ENCODE measurements at regions not wholly inside any gene's neighbourhood (a gene's known extent, or its start where the extent isn't known, plus 50 kb on each side); places are given as distances from the start of the nearest gene placed in this dataset.

DNA sequence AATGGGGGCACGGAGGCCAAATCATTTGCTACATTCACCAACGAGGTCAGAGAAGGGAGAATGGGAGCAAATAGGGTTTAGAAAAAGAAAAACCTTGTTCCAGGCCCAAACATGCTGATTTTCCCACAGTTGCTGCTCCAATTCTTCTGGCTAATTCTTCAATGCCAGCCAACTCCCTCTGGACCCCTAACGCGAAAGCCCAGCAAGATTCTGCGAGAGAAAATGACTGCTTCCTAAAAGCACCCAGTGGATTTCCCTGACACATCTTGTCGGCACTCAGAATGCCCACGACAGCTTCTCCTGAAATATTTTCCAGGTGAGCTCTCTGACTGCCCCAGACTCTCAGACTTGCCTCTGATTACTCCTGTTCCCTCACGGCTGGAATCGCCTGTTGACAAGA is 689.4 kb downstream of the MED13L start (continued):
- TF ChIP-seq, protein P1, sequence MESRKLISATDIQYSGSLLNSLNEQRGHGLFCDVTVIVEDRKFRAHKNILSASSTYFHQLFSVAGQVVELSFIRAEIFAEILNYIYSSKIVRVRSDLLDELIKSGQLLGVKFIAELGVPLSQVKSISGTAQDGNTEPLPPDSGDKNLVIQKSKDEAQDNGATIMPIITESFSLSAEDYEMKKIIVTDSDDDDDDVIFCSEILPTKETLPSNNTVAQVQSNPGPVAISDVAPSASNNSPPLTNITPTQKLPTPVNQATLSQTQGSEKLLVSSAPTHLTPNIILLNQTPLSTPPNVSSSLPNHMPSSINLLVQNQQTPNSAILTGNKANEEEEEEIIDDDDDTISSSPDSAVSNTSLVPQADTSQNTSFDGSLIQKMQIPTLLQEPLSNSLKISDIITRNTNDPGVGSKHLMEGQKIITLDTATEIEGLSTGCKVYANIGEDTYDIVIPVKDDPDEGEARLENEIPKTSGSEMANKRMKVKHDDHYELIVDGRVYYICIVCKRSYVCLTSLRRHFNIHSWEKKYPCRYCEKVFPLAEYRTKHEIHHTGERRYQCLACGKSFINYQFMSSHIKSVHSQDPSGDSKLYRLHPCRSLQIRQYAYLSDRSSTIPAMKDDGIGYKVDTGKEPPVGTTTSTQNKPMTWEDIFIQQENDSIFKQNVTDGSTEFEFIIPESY (IDR thresholded peaks at IDR 0.05; ENCODE audit: borderline replicate concordance, low read depth), result no peak
- TF ChIP-seq MXI1 (IDR thresholded peaks at IDR 0.05; ENCODE audit: low read depth, low read length) (no peak), TCF12 (IDR thresholded peaks at IDR 0.05) (no peak), USF1 (IDR thresholded peaks at IDR 0.05; ENCODE audit: borderline replicate concordance, low read depth) (no peak)

GRCh38 chr12:115584156-115584555 is 693.3 kb downstream of the MED13L start:
- no peaks in the 10 kb centered on the region for H3K79me2 ChIP-seq (ENCODE audit: insufficient read depth)
- no peaks in the 10 kb centered on the region for H3K9me3 ChIP-seq
- no peak for DNase-seq
- H3K9ac ChIP-seq, result no peak overlapping the region
- no peak overlapping the region for H2AFZ ChIP-seq (ENCODE audit: low read depth)
- H3K9me2 ChIP-seq, result no peaks in the 10 kb centered on the region
- no peak overlapping the region for H3K4me3 ChIP-seq (ENCODE audit: low read depth in 2 of 2, low read length in 1 of 2)
- no peaks in the 10 kb centered on the region; a peak in 1 of 4 replicates for H3K4me1 ChIP-seq (ENCODE audit: control insufficient read depth in 1 of 2, insufficient read depth in 2 of 2, low read depth in 1 of 2, low read length in 1 of 2)
- H3K27ac ChIP-seq (ENCODE audit: low read depth in 2 of 2, low read length in 1 of 2), result no peak overlapping the region
- no peaks in the 10 kb centered on the region for H4K20me1 ChIP-seq (ENCODE audit: insufficient read depth)
- ChIA-PET POLR2A (no interaction called here), CTCF (interaction anchor here (0.9 to 1.8 kb wide), 2 partner anchors 14 to 39 kb away, joined by 3 to 4 read pairs; no protein-coding TSS in a partner anchor)
- H3K36me3 ChIP-seq (replicated peaks in 1 of 2; ENCODE audit: control insufficient read depth in 1 of 2, insufficient read depth in 2 of 2, low read length in 1 of 2), result no peaks in the 10 kb centered on the region
- 0 out of 2 replicates have a peak, but pooled peaks cover 7% of the 10 kb centered on the region for H3K27me3 ChIP-seq (ENCODE audit: insufficient read depth)
- 35% methylated on average over 2 of the region's 2 CpGs for WGBS (ENCODE audit: low lambda C conversion rate)
- TF ChIP-seq, protein P2, sequence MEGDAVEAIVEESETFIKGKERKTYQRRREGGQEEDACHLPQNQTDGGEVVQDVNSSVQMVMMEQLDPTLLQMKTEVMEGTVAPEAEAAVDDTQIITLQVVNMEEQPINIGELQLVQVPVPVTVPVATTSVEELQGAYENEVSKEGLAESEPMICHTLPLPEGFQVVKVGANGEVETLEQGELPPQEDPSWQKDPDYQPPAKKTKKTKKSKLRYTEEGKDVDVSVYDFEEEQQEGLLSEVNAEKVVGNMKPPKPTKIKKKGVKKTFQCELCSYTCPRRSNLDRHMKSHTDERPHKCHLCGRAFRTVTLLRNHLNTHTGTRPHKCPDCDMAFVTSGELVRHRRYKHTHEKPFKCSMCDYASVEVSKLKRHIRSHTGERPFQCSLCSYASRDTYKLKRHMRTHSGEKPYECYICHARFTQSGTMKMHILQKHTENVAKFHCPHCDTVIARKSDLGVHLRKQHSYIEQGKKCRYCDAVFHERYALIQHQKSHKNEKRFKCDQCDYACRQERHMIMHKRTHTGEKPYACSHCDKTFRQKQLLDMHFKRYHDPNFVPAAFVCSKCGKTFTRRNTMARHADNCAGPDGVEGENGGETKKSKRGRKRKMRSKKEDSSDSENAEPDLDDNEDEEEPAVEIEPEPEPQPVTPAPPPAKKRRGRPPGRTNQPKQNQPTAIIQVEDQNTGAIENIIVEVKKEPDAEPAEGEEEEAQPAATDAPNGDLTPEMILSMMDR (IDR thresholded peaks at IDR 0.05), result no peak
- TF ChIP-seq MEF2A (IDR thresholded peaks at IDR 0.05; ENCODE audit: borderline replicate concordance, low read depth), result no peak
- TF ChIP-seq EP300 (IDR thresholded peaks at IDR 0.05; ENCODE audit: borderline replicate concordance in 1 of 2, low read depth in 1 of 2, low read length in 1 of 2), result no peak
- TF ChIP-seq FOXM1 (IDR thresholded peaks at IDR 0.05; ENCODE audit: low read depth), result no peak
- no peak for TF ChIP-seq GABPA (IDR thresholded peaks at IDR 0.05; ENCODE audit: low read depth)
- TF ChIP-seq, protein P3, sequence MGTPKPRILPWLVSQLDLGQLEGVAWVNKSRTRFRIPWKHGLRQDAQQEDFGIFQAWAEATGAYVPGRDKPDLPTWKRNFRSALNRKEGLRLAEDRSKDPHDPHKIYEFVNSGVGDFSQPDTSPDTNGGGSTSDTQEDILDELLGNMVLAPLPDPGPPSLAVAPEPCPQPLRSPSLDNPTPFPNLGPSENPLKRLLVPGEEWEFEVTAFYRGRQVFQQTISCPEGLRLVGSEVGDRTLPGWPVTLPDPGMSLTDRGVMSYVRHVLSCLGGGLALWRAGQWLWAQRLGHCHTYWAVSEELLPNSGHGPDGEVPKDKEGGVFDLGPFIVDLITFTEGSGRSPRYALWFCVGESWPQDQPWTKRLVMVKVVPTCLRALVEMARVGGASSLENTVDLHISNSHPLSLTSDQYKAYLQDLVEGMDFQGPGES (IDR thresholded peaks at IDR 0.05; ENCODE audit: low read depth, low read length), result no peak
- TF ChIP-seq, protein P4, sequence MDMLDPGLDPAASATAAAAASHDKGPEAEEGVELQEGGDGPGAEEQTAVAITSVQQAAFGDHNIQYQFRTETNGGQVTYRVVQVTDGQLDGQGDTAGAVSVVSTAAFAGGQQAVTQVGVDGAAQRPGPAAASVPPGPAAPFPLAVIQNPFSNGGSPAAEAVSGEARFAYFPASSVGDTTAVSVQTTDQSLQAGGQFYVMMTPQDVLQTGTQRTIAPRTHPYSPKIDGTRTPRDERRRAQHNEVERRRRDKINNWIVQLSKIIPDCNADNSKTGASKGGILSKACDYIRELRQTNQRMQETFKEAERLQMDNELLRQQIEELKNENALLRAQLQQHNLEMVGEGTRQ (IDR thresholded peaks at IDR 0.05; ENCODE audit: borderline replicate concordance, low read depth, low read length), result no peak
- no peak for TF ChIP-seq RAD21 (IDR thresholded peaks at IDR 0.05; ENCODE audit: low read length)
- no peak for TF ChIP-seq FOSL2 (IDR thresholded peaks at IDR 0.05; ENCODE audit: borderline replicate concordance, low read depth)
- TF ChIP-seq NFIC (IDR thresholded peaks at IDR 0.05; ENCODE audit: borderline replicate concordance), result no peak
- TF ChIP-seq, protein P5, sequence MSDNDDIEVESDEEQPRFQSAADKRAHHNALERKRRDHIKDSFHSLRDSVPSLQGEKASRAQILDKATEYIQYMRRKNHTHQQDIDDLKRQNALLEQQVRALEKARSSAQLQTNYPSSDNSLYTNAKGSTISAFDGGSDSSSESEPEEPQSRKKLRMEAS (IDR thresholded peaks at IDR 0.05; ENCODE audit: low read depth), result no peak
- no peak for TF ChIP-seq ELF1 (IDR thresholded peaks at IDR 0.05)
- no peak for TF ChIP-seq JUND (IDR thresholded peaks at IDR 0.05)
- no peak for TF ChIP-seq EZH2phosphoT487 (IDR thresholded peaks at IDR 0.05; ENCODE audit: borderline replicate concordance, low read depth)
- TF ChIP-seq MXI1 (IDR thresholded peaks at IDR 0.05; ENCODE audit: low read depth, low read length), result no peak
- no peak overlapping the region for H3K4me2 ChIP-seq
- H3F3A ChIP-seq (replicated peaks; ENCODE audit: insufficient read depth), result no peaks in the 10 kb centered on the region

All from SK-N-SH (cell line).